PFSK-1 (cell line): ENCODE measurements at regions not wholly inside any gene's neighbourhood (a gene's known extent, or its start where the extent isn't known, plus 50 kb on each side); places are given as distances from the start of the nearest gene placed in this dataset.

Source experiments
- POLR2AphosphoS5 ChIP-seq: IDR thresholded peaks from 2 replicates; pipeline ENCODE4 v1.6.1; 2012; ENCODE audit warnings: low read depth, mild to moderate bottlenecking, control low read depth, low read length, moderate library complexity
- TAF1 ChIP-seq: IDR thresholded peaks from 2 replicates; pipeline ENCODE4 v1.6.1; 2012; ENCODE audit warnings: low read length, control low read depth, borderline replicate concordance; ENCODE audit not compliant: insufficient read depth

DNA sequence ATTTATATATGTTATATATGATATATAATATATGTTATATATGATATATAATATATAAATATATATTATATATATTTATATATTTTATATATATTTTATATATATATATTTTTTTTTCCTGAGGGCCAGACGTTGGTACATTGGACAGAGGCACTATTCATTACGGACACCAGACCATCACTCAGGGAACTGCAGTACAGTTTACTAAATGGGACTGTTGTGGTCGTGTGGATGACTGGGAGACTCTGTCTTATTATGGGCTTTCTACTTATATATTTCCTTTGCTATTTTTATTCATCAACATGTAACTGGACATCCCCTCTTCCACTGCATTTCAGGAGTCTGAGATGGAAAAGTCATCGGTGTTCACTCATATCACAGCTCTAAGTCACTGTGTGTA, 87.1 kb upstream of the PRKCQ start:
- TF ChIP-seq TAF1 (no peak), POLR2AphosphoS5 (no peak)
